Ovary (tissue), 7 donors: ENCODE measurements at regions not wholly inside any gene's neighbourhood (a gene's known extent, or its start where the extent isn't known, plus 50 kb on each side); places are given as distances from the start of the nearest gene placed in this dataset.

Experiments
- DNase-seq, 5 donors: peaks; one replicate each; pipeline ENCODE4 v3.0.0-alpha.2; 2019 to 2020
- H3K27ac ChIP-seq, 2 donors: fragments of 200-600 bp; one replicate each; pipeline versions ENCODE4 v1.5.1 to v1.8.0; 2019 to 2022
- H3K27me3 ChIP-seq: fragments of 200-600 bp; one replicate; pipeline ENCODE4 v1.8.0; 2022
- H3K36me3 ChIP-seq: fragments of 200-600 bp; sonication (generic); one replicate; pipeline ENCODE4 v1.5.1; 2019
- H3K4me1 ChIP-seq: one replicate; pipeline ENCODE4 v1.8.1; 2013; ENCODE audit warnings: mild to moderate bottlenecking, moderate library complexity; ENCODE audit not compliant: insufficient read depth
- H3K4me3 ChIP-seq: fragments of 200-600 bp; sonication (generic); one replicate; pipeline ENCODE4 v1.5.1; 2017
- H3K9me3 ChIP-seq, 2 donors: fragments of 200-600 bp in 1 of 2; sonication (generic) in 1 of 2; one replicate each; pipeline versions ENCODE4 v1.5.1 to v1.8.1; 2013 to 2019; ENCODE audit warnings: mild to moderate bottlenecking in 1 of 2, moderate library complexity in 1 of 2
- CTCF ChIP-seq, 3 donors: fragments of 450-650 bp in 2 of 3; fragments of 200-600 bp in 1 of 3; IDR thresholded peaks; one replicate each; pipeline versions ENCODE4 v1.5.1 to v1.8.0; 2016 to 2022; ENCODE audit warnings: antibody characterized with exemption in 3 of 3, mild to moderate bottlenecking in 1 of 3
- EP300 ChIP-seq: sonication (generic); formaldehyde crosslinking; IDR thresholded peaks from one replicate; pipeline ENCODE4 v1.6.1; 2017; ENCODE audit warnings: antibody characterized with exemption
- POLR2A ChIP-seq: fragments of 450-650 bp; IDR thresholded peaks from one replicate; pipeline ENCODE4 v1.6.1; 2017; ENCODE audit warnings: antibody characterized with exemption, mild to moderate bottlenecking, moderate library complexity
- WGBS, 3 donors: extraction: QIAGEN DNeasy Blood & Tissue Kit in 1 of 3; methylation state at CpG; one replicate each; pipeline versions ENCODE4 v1.1.5 to v1.1.7; 2013 to 2017; 5-methylcytosine and 5-hydroxymethylcytosine counted together
- intact Hi-C, 4 donors: fragments of 100-400 bp; cut with DNase I; formaldehyde crosslinking; loops; one replicate each; pipeline versions ENCODE4 v1.11.0 to v1.15.1; 2022 to 2023
- donor health status: DM: no; HTN: no; CAD: no; lungs with moderate emphysema.
- donor health status: DM: no; HTN: no; CAD: no.
- donor health status: Bipolar disorder and iron deficiency.
- donor health status: DM: no; HTN: no; CAD: no.
- donor health status: DM: yes; HTN: yes; CAD: no.

GRCh38 chr10:37582237-37582636, 275.2 kb downstream of the ZNF248 start:
- intact Hi-C loops = no loop called here

GRCh38 chr10:37576154-37576553, 281.3 kb downstream of the ZNF248 start:
- intact Hi-C loops = no loop called here

More at GRCh38 chr10:37582237-37582636, 275.2 kb downstream of the ZNF248 start:
- H3K27me3 ChIP-seq = no peaks in the 10 kb centered on the region
- DNase-seq = no peak
- TF ChIP-seq EP300 = no peak
- H3K4me3 ChIP-seq = no peak overlapping the region
- no peaks in the 10 kb centered on the region for H3K4me1 ChIP-seq
- H3K9me3 ChIP-seq = no peaks in the 10 kb centered on the region
- no peak overlapping the region for H3K27ac ChIP-seq
- H3K36me3 ChIP-seq = no peaks in the 10 kb centered on the region

GRCh38 chr10:37572206-37572605, 285.2 kb downstream of the ZNF248 start:
- no peak overlapping the region for H3K4me3 ChIP-seq
- no peaks in the 10 kb centered on the region for H3K36me3 ChIP-seq
- intact Hi-C loops = no loop called here
- WGBS, 3 donors = 40 to 63% (median 42%) methylated on average over 3 of the region's 3 CpGs
- TF ChIP-seq EP300 = no peak
- no peak for TF ChIP-seq POLR2A
- no peak for TF ChIP-seq CTCF (IDR thresholded peaks at IDR 0.05)
- no peaks in the 10 kb centered on the region for H3K27me3 ChIP-seq
- H3K4me1 ChIP-seq = no peaks in the 10 kb centered on the region
- no peak overlapping the region for H3K27ac ChIP-seq
- H3K9me3 ChIP-seq = no peaks in the 10 kb centered on the region
- no peak for DNase-seq

More at GRCh38 chr10:37576154-37576553, 281.3 kb downstream of the ZNF248 start:
- Histone ChIP-seq H3K27ac (no peak overlapping the region), H3K9me3 (no peaks in the 10 kb centered on the region), H3K4me1 (no peaks in the 10 kb centered on the region), H3K4me3 (no peak overlapping the region), H3K27me3 (no peaks in the 10 kb centered on the region), H3K36me3 (no peaks in the 10 kb centered on the region)
- no peak for DNase-seq
- 75 to 89% (median 87%) methylated on average over 1 of the region's 1 CpG for WGBS, 3 donors
- TF ChIP-seq CTCF (IDR thresholded peaks at IDR 0.05) (no peak), POLR2A (no peak), EP300 (no peak)

- no peaks in the 10 kb centered on the region for H3K9me3 ChIP-seq
- intact Hi-C loops = no loop called here
- H3K4me1 ChIP-seq = no peaks in the 10 kb centered on the region
- WGBS, 3 donors = 69 to 78% (median 73%) methylated on average over 6 of the region's 6 CpGs
- no peaks in the 10 kb centered on the region for H3K27me3 ChIP-seq
- no peak for DNase-seq
- TF ChIP-seq CTCF (IDR thresholded peaks at IDR 0.05) (no peak), EP300 (no peak), POLR2A (no peak)
- H3K36me3 ChIP-seq = no peaks in the 10 kb centered on the region
- H3K4me3 ChIP-seq = no peak overlapping the region
- no peak overlapping the region for H3K27ac ChIP-seq
Measured at GRCh38 chr10:37566332-37566731, 291.1 kb downstream of the ZNF248 start.

- Histone ChIP-seq H3K27ac (no peak overlapping the region), H3K4me3 (no peak overlapping the region), H3K27me3 (no peaks in the 10 kb centered on the region), H3K4me1 (no peaks in the 10 kb centered on the region), H3K9me3 (peaks cover 0 to 2% of the 10 kb centered on the region in 2 donors), H3K36me3 (no peaks in the 10 kb centered on the region)
- TF ChIP-seq EP300 = no peak
- TF ChIP-seq CTCF (IDR thresholded peaks at IDR 0.05) = no peak
- no peak for TF ChIP-seq POLR2A
- intact Hi-C loops = no loop called here
- DNase-seq = no peak
- WGBS, 3 donors = 18 to 46% (median 28%) methylated on average over 3 of the region's 3 CpGs
Measured at GRCh38 chr10:37563715-37564108, 293.7 kb downstream of the ZNF248 start.
